ENCODE measurements at regions not wholly inside any gene's neighbourhood (a gene's known extent, or its start where the extent isn't known, plus 50 kb on each side); places are given as distances from the start of the nearest gene placed in this dataset.

DNA sequence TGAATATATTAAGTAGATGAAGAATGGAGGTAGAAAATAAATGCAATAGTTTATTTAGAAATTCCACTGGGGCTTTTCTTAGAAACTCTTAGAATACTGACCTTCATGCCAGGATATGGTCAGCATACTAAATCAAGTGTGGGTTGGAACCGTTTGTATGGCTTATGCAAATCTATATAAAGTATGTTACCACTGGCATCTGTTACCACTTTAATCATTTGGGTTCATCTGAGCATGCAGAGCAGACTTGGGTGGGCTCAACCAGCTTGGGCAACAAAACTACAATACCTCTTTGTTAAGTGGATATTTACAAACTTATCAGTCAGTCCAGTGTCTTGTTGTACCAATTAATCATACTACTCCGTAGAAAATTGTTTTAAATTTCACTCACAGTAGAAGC, 125.8 kb downstream of the CRPPA start:
- DNase-seq (ENCODE audit: low spot score), result no peak
- ChIA-PET CTCF (interaction anchor here (0.6 kb wide), 1 partner anchor 172 kb away, joined by 4 read pairs; no protein-coding TSS in a partner anchor), POLR2A (ENCODE audit: low non-redundant PET) (no interaction called here)
- TF ChIP-seq, protein P1, sequence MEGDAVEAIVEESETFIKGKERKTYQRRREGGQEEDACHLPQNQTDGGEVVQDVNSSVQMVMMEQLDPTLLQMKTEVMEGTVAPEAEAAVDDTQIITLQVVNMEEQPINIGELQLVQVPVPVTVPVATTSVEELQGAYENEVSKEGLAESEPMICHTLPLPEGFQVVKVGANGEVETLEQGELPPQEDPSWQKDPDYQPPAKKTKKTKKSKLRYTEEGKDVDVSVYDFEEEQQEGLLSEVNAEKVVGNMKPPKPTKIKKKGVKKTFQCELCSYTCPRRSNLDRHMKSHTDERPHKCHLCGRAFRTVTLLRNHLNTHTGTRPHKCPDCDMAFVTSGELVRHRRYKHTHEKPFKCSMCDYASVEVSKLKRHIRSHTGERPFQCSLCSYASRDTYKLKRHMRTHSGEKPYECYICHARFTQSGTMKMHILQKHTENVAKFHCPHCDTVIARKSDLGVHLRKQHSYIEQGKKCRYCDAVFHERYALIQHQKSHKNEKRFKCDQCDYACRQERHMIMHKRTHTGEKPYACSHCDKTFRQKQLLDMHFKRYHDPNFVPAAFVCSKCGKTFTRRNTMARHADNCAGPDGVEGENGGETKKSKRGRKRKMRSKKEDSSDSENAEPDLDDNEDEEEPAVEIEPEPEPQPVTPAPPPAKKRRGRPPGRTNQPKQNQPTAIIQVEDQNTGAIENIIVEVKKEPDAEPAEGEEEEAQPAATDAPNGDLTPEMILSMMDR (conservative IDR thresholded peaks at IDR 0.05; ENCODE audit: low read depth), result no peak
- no peak overlapping the region for H3K27ac ChIP-seq

DNA sequence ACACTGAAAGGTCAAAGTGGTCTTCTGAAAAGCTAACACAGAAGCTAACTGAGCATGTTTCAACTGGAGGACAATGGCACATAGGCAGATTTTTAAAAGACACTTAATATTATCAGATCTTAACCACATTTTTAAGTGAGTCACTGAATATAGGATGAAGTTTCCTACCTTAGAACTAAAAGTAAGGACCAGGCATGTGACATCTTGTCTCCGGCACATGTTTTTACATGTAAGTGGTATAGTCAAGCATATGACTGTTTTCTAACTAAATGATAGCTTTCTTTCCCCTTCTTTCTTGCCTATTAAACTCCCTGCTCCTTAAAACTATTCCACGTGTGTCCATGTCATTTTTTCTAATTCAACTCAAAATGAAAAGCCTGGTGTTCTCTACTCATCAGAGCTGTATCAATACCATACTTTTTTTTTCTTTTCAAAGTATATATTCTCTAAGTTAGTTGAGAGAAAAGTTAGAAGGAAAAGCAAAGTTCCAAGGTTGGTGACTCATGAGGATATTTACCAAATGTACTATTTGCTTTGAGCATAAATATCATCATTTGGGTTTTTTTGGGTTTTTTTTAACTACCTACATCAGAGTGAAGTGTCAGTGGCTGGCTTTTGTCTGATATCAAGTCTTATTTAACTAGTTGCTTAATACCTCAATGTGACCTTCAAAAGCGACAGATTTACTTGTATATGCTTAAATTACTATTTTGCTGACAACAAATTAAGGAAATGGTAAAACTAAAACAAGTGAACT, 127.5 kb downstream of the CRPPA start:
- H3K27ac ChIP-seq, result no peak overlapping the region
- DNase-seq (ENCODE audit: low spot score), result peak; percentile 60
- ChIA-PET POLR2A (ENCODE audit: low non-redundant PET) (no interaction called here), CTCF (no interaction called here)
- TF ChIP-seq, protein P1 (conservative IDR thresholded peaks at IDR 0.05; ENCODE audit: low read depth), result no peak

DNA sequence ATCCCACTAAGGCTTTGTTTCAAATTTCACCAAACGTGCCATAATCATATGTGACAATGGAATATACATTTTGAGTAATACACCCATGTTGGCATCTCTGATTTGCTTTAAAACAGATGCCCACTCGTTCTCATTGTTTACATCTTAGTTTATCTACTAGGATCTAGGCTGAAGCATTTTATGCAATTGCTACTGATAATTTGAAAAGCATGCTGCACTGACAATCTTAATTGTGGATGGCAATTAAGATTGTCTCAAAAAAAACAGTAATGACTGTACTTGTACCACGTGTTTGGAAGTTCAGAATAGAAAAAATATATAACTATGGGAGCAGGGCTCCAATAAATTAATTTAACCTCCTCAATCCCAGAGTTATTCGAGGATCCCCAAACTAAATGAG, 136.8 kb downstream of the CRPPA start:
- no peak for DNase-seq (ENCODE audit: low spot score)
- CTCF ChIA-PET, result no interaction called here
- POLR2A ChIA-PET (ENCODE audit: low non-redundant PET), result no interaction called here
- TF ChIP-seq, protein P1 (conservative IDR thresholded peaks at IDR 0.05; ENCODE audit: low read depth), result no peak
- H3K27ac ChIP-seq, result no peak overlapping the region

DNA sequence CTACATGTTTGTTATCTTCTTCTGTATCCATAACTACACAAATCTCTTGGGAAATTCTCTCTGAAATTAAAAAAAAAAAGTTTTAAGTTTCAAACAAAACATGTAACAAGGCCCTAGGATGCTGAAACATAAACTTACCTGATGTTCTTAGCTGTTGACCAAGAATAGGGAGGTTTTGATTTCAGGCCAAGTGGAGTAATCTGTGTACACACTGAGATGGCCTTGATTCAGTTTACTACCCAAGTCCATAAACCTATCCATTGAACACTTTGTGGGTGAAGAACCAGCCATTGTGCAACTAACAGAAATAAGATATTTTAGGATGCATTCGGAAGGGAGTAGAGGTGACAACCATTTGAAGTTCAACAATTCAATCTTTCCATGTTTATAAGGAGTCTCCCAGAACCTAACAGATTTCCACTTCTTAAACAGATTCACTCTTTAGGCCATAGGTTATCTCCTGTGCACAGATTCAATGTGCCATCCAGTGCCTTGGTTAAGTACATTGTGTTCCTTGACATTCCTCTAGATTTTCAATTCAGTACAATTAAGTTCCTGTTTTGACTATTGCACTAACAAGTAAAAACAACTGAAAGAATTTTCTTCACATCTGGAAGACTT, 143.1 kb downstream of the CRPPA start:
- ChIA-PET CTCF (no interaction called here), POLR2A (ENCODE audit: low non-redundant PET) (no interaction called here)
- H3K27ac ChIP-seq, result no peak overlapping the region
- no peak for DNase-seq (ENCODE audit: low spot score)
- TF ChIP-seq, protein P1 (conservative IDR thresholded peaks at IDR 0.05; ENCODE audit: low read depth), result no peak

DNA sequence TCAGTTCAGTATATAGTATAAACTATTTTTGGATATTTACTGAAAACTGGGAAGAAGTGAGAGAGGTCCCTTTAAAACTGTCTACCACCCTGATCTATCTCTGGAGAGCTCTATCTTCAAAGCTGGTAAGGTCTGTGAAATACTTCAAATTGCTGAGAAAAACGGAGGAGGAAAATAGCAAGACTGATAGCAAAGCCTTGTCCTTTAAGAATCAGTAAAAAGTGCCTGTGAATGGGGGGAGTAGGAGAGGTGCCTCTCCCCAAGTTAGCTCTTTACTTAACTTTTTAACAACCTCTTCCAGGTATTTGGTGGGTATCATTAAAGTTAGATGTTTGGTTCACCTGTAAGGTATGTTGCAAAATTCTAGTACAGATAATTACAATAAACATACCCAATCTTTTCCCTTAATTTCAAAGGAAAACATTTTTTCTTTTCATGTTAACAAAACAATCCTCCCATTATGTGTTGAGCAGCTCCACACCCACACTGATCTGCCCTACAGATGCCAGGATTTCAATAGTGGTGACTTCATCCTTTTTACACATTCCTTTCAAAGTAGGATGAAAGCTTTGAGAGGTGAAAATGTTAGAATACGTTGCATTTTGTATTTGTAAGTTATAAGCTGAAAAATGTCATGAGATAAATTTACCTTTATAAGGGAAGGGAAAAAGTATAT, 149.2 kb downstream of the CRPPA start:
- TF ChIP-seq, protein P1 (conservative IDR thresholded peaks at IDR 0.05; ENCODE audit: low read depth), result no peak
- no peak overlapping the region for H3K27ac ChIP-seq
- DNase-seq (ENCODE audit: low spot score), result no peak
- ChIA-PET POLR2A (ENCODE audit: low non-redundant PET) (no interaction called here), CTCF (no interaction called here)

DNA sequence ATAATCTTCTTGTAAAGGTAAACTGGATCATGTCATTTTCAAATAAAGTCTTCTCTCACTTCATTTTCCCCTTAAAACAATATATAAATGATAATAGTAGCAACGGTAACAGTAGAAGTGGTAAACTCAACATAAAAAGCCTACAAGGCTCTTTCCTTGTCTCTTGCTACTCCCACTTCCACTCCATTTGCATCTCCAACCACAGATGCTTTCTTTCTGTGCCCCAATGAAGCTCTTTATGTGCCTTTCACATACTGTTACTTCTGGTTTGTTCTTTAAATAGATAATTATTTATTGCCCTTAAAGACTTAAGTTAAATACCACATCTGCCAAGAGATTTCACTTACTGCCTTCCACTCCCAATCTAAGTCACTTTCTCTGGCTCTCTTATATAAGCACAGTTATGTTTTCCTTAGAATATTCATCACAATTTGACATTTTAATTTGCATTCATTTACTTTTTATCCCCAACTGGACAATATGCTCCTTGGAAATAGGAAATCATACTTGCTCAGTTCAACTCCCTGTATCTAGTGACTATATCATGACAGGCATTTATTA, 149.9 kb downstream of the CRPPA start:
- CTCF ChIA-PET, result no interaction called here
- no peak for DNase-seq (ENCODE audit: low spot score)
- POLR2A ChIA-PET (ENCODE audit: low non-redundant PET), result no interaction called here
- TF ChIP-seq, protein P1 (conservative IDR thresholded peaks at IDR 0.05; ENCODE audit: low read depth), result no peak
- no peak overlapping the region for H3K27ac ChIP-seq
